NB4 (cell line): ENCODE measurements at regions not wholly inside any gene's neighbourhood (a gene's known extent, or its start where the extent isn't known, plus 50 kb on each side); places are given as distances from the start of the nearest gene placed in this dataset.

Experiments
- DNase-seq: peaks from one replicate; pipeline ENCODE4 v3.0.0; 2010; ENCODE audit warnings: low read depth
- H3K4me3 ChIP-seq: one replicate; pipeline ENCODE4 v1.5.1; 2011; ENCODE audit warnings: mild to moderate bottlenecking, low read depth, low read length, moderate library complexity
- CTCF ChIP-seq: IDR thresholded peaks from one replicate; pipeline ENCODE4 v1.5.1; 2012; ENCODE audit warnings: low read depth, low read length
- MAX ChIP-seq: IDR thresholded peaks from 2 replicates; pipeline ENCODE4 v1.6.1; 2011; ENCODE audit warnings: low read depth, low read length
- MYC ChIP-seq: IDR thresholded peaks from 2 replicates; pipeline ENCODE4 v1.6.1; 2011; ENCODE audit warnings: low read depth, low read length
- POLR2A ChIP-seq: IDR thresholded peaks from 2 replicates; pipeline ENCODE4 v1.6.1; 2011; ENCODE audit warnings: mild to moderate bottlenecking; ENCODE audit not compliant: insufficient read length; ENCODE audit errors: extremely low read depth

- TF ChIP-seq MAX (no peak), CTCF (no peak), MYC (no peak), POLR2A (no peak)
- no peak overlapping the region for H3K4me3 ChIP-seq
- no peak for DNase-seq
Observed at GRCh38 chrX:18026166-18026565, 165.1 kb upstream of the RAI2 start.

- TF ChIP-seq MAX (no peak), POLR2A (no peak), CTCF (no peak), MYC (no peak)
- DNase-seq: no peak
- H3K4me3 ChIP-seq: no peak overlapping the region
Observed at GRCh38 chrX:18017411-18017810, 156.3 kb upstream of the RAI2 start.

GRCh38 chrX:18016941-18017340 lies 155.8 kb upstream of the RAI2 start:
- no peak for DNase-seq
- H3K4me3 ChIP-seq: no peak overlapping the region
- TF ChIP-seq CTCF (no peak), MYC (no peak), MAX (no peak), POLR2A (no peak)

- TF ChIP-seq POLR2A (no peak), MYC (no peak), CTCF (no peak), MAX (no peak)
- H3K4me3 ChIP-seq: no peak overlapping the region
- no peak for DNase-seq
Observed at GRCh38 chrX:18010253-18010652, 149.2 kb upstream of the RAI2 start.

GRCh38 chrX:18003876-18004275 lies 142.8 kb upstream of the RAI2 start:
- TF ChIP-seq CTCF: no peak
- TF ChIP-seq POLR2A: no peak
- no peak for TF ChIP-seq MYC
- TF ChIP-seq MAX: no peak
- DNase-seq: no peak
- no peak overlapping the region for H3K4me3 ChIP-seq

GRCh38 chrX:18002791-18003190 lies 141.7 kb upstream of the RAI2 start:
- DNase-seq: no peak
- no peak overlapping the region for H3K4me3 ChIP-seq
- no peak for TF ChIP-seq CTCF
- TF ChIP-seq MAX: no peak
- TF ChIP-seq POLR2A: no peak
- no peak for TF ChIP-seq MYC
